Fibroblast of pulmonary artery (primary cell): ENCODE measurements at regions not wholly inside any gene's neighbourhood (a gene's known extent, or its start where the extent isn't known, plus 50 kb on each side); places are given as distances from the start of the nearest gene placed in this dataset.
"Not testable (repeated sequence)": the region's sequence is repeated elsewhere in the genome, so short reads cannot be mapped to it uniquely, and the experiment has no call there.

Experiments
- DNase-seq: peaks from one replicate; pipeline ENCODE4 v3.0.0-alpha.2; 2010; ENCODE audit warnings: low read depth
- H3K4me3 ChIP-seq: replicated peaks from 2 replicates; pipeline ENCODE4 v1.5.1; 2011; ENCODE audit warnings: low read depth, mild to moderate bottlenecking, control low read depth, low read length, moderate library complexity
- CTCF ChIP-seq: IDR thresholded peaks from 2 replicates; pipeline ENCODE4 v1.5.1; 2011; ENCODE audit warnings: mild to moderate bottlenecking, control low read depth, low read length, inconsistent platforms; ENCODE audit errors: missing control alignments

- no peak for DNase-seq
- no peak for TF ChIP-seq CTCF
- H3K4me3 ChIP-seq: no peak overlapping the region
Observed at GRCh38 chr4:177256950-177257349, 52.7 kb upstream of the NEIL3 start.

- not testable (repeated sequence) for DNase-seq, H3K4me3 ChIP-seq
Observed at GRCh38 chr4:177259466-177259865, 50.2 kb upstream of the NEIL3 start.
